SK-N-SH treated with all-trans-retinoic acid at 6 μM for 48 hours (cell line): ENCODE measurements at regions not wholly inside any gene's neighbourhood (a gene's known extent, or its start where the extent isn't known, plus 50 kb on each side); places are given as distances from the start of the nearest gene placed in this dataset.
"Not testable (repeated sequence)": the region's sequence is repeated elsewhere in the genome, so short reads cannot be mapped to it uniquely, and the experiment has no call there.

Source experiments
- ATAC-seq: fragments of 200-7000 bp; cut with Tn5 transposase; 3 replicates; pipeline ENCODE4 v1.9.1; 2020; ENCODE audit warnings: mild to moderate bottlenecking, moderate library complexity
- ARNTL ChIP-seq: fragments of 450-650 bp; formaldehyde crosslinking; IDR thresholded peaks from 2 replicates; pipeline ENCODE4 v1.5.0; 2020; ENCODE audit warnings: low read depth, mild to moderate bottlenecking, moderate library complexity, borderline replicate concordance
- BACH2 ChIP-seq: fragments of 250-450 bp; sonication (Bioruptor Pico); IDR thresholded peaks from 2 replicates; pipeline ENCODE4 v1.9.0; 2021; ENCODE audit warnings: mild to moderate bottlenecking, borderline replicate concordance
- CREB5 ChIP-seq: fragments of 250-450 bp; sonication (Bioruptor Pico); IDR thresholded peaks from 2 replicates; pipeline ENCODE4 v1.5.1; 2020; ENCODE audit warnings: low read depth, mild to moderate bottlenecking, moderate library complexity
- CSDC2 ChIP-seq: fragments of 250-450 bp; sonication (Bioruptor Pico); IDR thresholded peaks from 2 replicates; pipeline ENCODE4 v1.5.0; 2020; ENCODE audit warnings: mild to moderate bottlenecking, moderate library complexity
- GLIS3 ChIP-seq: fragments of 250-450 bp; sonication (Bioruptor Pico); IDR thresholded peaks from 2 replicates; pipeline ENCODE4 v1.5.0; 2020; ENCODE audit warnings: mild to moderate bottlenecking, moderate library complexity
- ISL1 ChIP-seq: fragments of 250-450 bp; sonication (Bioruptor Pico); IDR thresholded peaks from 2 replicates; pipeline ENCODE4 v2.1.2; 2022; ENCODE audit warnings: mild to moderate bottlenecking, moderate library complexity
- OSR1 ChIP-seq: fragments of 250-450 bp; sonication (Bioruptor Pico); IDR thresholded peaks from 2 replicates; pipeline ENCODE4 v1.8.0; 2022; ENCODE audit warnings: moderate library complexity, mild to moderate bottlenecking, inconsistent platforms
- PATZ1 ChIP-seq: fragments of 250-450 bp; sonication (Bioruptor Pico); IDR thresholded peaks from 2 replicates; pipeline ENCODE4 v1.8.0; 2020; ENCODE audit warnings: mild to moderate bottlenecking, moderate library complexity, borderline replicate concordance
- RARB ChIP-seq: fragments of 250-450 bp; sonication (Bioruptor Pico); IDR thresholded peaks from 2 replicates; pipeline ENCODE4 v1.8.0; 2021; ENCODE audit warnings: mild to moderate bottlenecking, moderate library complexity
- SNAI2 ChIP-seq: fragments of 250-450 bp; sonication (Bioruptor Pico); IDR thresholded peaks from 2 replicates; pipeline ENCODE4 v1.5.0; 2020; ENCODE audit warnings: mild to moderate bottlenecking, moderate library complexity
- TCF4 ChIP-seq: fragments of 250-450 bp; sonication (Bioruptor Pico); IDR thresholded peaks from 2 replicates; pipeline ENCODE4 v1.8.0; 2021; ENCODE audit warnings: mild to moderate bottlenecking, moderate library complexity, borderline replicate concordance
- TSHZ2 ChIP-seq: fragments of 250-450 bp; sonication (Bioruptor Pico); IDR thresholded peaks from 2 replicates; pipeline ENCODE4 v1.5.0; 2020; ENCODE audit warnings: mild to moderate bottlenecking, moderate library complexity
- ZFP30 ChIP-seq: fragments of 450-650 bp; formaldehyde crosslinking; IDR thresholded peaks from 2 replicates; pipeline ENCODE4 v1.5.0; 2022; ENCODE audit warnings: mild to moderate bottlenecking, moderate library complexity
- ZNF565 ChIP-seq: fragments of 450-650 bp; formaldehyde crosslinking; conservative IDR thresholded peaks from 2 replicates; pipeline ENCODE4 v1.5.0; 2020; ENCODE audit warnings: low read depth, mild to moderate bottlenecking, moderate library complexity
- ZNF70 ChIP-seq: fragments of 450-650 bp; formaldehyde crosslinking; IDR thresholded peaks from 2 replicates; pipeline ENCODE4 v1.5.0; 2020; ENCODE audit warnings: mild to moderate bottlenecking, moderate library complexity
- ZNF8 ChIP-seq: fragments of 450-650 bp; formaldehyde crosslinking; IDR thresholded peaks from 2 replicates; pipeline ENCODE4 v1.5.0; 2020; ENCODE audit warnings: mild to moderate bottlenecking, moderate library complexity
- TF ChIP-seq, protein P1 (sequence below): fragments of 250-450 bp; sonication (Bioruptor Pico); IDR thresholded peaks from 2 replicates; pipeline ENCODE4 v1.5.1; 2021; ENCODE audit warnings: mild to moderate bottlenecking, moderate library complexity

GRCh38 chr16:60651346-60651745, 1384.9 kb downstream of the CDH8 start:
- TF ChIP-seq SNAI2 (CRISPR knock-in tag) (no peak), RARB (no peak), BACH2 (CRISPR knock-in tag) (no peak), PATZ1 (CRISPR knock-in tag) (no peak), ARNTL (CRISPR knock-in tag) (no peak)
- TF ChIP-seq, all 23 proteins: peak for 0
- no peak for ATAC-seq

- no peak for ATAC-seq
- TF ChIP-seq OSR1 (CRISPR knock-in tag): no peak
- TF ChIP-seq ARNTL (CRISPR knock-in tag): no peak
- TF ChIP-seq ZNF70 (CRISPR knock-in tag): no peak
- no peak for TF ChIP-seq SNAI2 (CRISPR knock-in tag)
- no peak for TF ChIP-seq TSHZ2 (CRISPR knock-in tag)
- no peak for TF ChIP-seq CREB5 (CRISPR knock-in tag)
- no peak for TF ChIP-seq GLIS3 (CRISPR knock-in tag)
- TF ChIP-seq ZFP30 (CRISPR knock-in tag): no peak
- no peak for TF ChIP-seq ZNF565 (CRISPR knock-in tag)
- TF ChIP-seq ZNF8 (CRISPR knock-in tag): no peak
- TF ChIP-seq, all 23 proteins: peak for 0
Measured at GRCh38 chr16:60648290-60648689, 1387.9 kb downstream of the CDH8 start.

DNA sequence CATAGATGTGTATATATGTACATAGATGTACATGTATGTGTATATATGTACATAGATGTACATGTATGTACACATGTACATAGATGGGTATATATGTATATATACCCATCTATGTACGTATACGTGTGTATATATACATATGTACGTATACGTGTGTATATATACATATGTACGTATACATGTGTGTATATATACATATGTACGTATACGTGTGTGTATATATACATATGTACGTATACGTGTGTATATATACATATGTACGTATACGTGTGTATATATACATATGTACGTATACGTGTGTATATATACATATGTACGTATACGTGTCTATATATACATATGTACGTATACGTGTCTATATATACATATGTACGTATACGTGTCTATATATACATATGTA, 1388.8 kb downstream of the CDH8 start:
- not testable (repeated sequence) for ATAC-seq

DNA sequence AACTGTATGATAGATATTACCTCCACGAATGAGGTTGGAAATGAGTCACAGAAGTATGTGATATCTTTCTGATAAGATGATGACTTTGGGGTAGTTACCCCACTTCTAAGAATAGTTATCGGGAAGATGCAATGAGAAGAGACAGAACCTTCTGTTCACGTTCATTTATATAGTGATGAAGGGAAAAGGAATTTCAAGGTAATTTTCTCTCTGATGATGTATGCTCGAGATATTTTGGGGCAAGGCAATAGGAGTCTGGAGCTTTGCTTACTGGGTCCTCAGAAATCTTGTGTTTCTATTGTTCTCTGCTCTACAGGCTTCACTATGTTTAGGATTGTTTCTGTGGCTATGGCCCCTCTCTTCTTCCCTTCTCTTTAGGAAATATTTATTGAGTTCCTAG, 1389.6 kb downstream of the CDH8 start:
- no peak for ATAC-seq
- TF ChIP-seq CSDC2 (CRISPR knock-in tag): no peak

- no peak for ATAC-seq
- TF ChIP-seq ZNF8 (CRISPR knock-in tag) (no peak), TCF4 (CRISPR knock-in tag) (0 out of 2 replicates have a peak, but pooled peaks have one; percentile 37)
- TF ChIP-seq, protein P1, sequence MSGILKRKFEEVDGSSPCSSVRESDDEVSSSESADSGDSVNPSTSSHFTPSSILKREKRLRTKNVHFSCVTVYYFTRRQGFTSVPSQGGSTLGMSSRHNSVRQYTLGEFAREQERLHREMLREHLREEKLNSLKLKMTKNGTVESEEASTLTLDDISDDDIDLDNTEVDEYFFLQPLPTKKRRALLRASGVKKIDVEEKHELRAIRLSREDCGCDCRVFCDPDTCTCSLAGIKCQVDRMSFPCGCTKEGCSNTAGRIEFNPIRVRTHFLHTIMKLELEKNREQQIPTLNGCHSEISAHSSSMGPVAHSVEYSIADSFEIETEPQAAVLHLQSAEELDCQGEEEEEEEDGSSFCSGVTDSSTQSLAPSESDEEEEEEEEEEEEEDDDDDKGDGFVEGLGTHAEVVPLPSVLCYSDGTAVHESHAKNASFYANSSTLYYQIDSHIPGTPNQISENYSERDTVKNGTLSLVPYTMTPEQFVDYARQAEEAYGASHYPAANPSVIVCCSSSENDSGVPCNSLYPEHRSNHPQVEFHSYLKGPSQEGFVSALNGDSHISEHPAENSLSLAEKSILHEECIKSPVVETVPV: no peak
Measured at GRCh38 chr16:60645541-60645940, 1390.7 kb downstream of the CDH8 start.

DNA sequence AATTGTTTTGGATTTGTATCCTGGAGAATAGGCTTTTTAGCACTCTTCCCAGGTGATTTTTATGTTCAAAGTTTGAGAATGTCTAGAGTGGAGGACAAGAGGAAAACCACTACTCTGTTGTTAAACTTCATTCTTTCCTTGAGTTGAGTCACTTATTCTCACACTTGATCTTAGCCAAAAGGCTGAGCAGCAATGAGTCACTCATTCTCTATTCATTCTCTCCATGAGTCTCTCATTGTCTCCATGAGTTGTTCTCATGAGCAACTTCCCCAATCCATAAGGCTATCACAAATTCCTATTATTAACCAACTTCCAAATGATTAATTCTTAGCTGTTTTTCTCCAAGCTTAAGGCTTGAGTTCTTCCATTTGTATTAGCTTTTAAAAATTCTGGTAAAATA, 1393.3 kb downstream of the CDH8 start:
- ATAC-seq: no peak
- TF ChIP-seq, protein P1: no peak
- TF ChIP-seq ARNTL (CRISPR knock-in tag): no peak
- no peak for TF ChIP-seq ISL1 (CRISPR knock-in tag)
- no peak for TF ChIP-seq OSR1 (CRISPR knock-in tag)
